DMS153 (cell line): ENCODE measurements at regions not wholly inside any gene's neighbourhood (a gene's known extent, or its start where the extent isn't known, plus 50 kb on each side); places are given as distances from the start of the nearest gene placed in this dataset.

Experiments
- DNase-seq: peaks from one replicate; lab custom pipeline; 2025; lab: John Stamatoyannopoulos, UW

DNA sequence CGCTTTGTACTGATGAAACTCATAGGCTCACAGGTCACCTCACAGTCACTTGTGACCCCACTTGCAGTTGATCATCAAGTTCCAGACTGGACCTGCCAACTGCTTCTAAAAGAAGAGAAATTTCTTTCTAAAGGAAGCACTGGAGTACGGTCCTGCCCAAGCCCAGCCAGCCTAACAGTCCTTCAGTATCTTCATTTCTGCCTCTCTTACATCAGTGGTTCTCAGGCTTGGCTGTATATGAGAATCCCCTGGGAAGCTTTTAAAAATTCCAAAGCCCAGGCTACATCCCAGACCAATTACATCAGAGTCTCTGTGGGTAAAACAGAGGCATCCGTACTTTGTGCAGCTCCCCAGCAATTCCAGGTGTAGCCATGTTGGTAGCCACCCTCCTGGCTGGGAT lies 282.1 kb downstream of the NFIB start:
- DNase-seq = no peak

DNA sequence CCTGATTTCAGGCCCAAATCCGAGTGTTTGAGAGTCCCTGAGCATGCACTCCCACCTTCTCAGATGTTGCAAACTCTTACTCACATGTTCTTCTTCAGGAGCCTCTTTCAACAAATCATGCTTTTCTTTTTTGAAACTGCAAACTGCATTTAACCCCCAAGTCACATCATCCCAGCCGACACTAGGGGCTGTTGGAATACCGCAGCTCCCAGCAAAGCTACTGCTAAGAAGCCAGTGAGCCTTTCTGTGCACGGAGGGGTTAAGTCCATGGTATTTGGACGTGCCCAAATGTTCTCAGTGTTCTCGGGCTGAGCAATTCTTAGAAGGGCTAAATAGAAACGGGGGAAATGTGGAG lies 282.9 kb downstream of the NFIB start:
- DNase-seq = no peak

DNA sequence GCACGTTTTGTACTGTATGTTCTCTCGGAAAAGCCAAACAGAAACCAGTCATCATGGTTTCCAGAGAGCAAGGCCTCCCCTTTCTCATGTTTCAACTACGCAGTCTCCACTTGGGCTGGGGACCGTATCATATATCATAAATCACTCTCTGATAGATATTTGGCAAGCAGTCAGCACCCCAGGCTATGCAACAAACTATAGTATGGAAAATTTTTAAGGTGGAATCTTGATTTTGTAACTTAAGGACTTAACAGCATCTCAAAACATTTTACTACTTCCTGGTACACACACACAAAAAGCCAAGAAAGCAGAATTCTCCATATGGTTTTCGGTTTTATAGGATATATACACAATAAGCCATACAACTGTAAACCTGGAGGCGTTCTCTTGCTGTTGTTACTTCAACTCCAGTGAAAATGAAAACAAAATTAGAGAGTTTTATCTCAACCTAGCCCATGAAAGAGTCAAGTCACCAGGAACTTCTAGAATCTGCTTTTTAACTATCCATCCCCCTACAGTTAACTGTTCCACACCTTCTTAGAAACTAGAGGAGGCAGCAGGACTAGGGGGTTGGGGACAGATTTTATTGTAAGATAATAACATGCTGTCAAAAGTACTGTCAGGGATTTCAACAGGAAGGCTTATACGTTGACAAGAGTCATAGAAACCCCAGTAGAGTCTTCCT lies 283.4 kb downstream of the NFIB start:
- DNase-seq = peak; percentile 72

DNA sequence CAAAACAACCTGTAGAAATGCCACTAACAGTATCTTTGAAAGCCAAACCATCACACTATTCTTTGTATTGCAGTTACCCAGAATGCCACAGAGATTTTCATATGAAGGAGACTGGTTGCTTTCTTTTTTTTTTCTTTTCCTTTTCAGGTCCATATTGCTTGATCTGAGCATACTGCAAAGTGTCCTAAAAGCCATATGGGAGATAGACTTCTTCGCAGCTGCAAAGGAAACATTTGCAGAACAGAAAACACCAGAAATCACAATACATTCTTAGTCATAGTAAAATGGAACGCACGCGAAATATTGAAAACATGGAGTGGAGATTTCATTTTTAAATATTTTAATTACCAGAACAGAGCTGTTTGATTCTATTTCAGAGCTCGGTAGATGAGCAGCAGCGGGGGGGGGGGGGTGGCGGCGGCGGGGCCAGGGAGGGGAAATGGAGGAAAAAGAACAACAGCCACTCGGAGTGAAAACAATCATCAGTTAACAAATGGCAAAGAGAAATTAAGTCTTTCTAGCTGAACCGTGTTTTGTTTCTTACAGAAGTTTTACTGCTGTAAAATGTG lies 284.1 kb downstream of the NFIB start:
- no peak for DNase-seq

DNA sequence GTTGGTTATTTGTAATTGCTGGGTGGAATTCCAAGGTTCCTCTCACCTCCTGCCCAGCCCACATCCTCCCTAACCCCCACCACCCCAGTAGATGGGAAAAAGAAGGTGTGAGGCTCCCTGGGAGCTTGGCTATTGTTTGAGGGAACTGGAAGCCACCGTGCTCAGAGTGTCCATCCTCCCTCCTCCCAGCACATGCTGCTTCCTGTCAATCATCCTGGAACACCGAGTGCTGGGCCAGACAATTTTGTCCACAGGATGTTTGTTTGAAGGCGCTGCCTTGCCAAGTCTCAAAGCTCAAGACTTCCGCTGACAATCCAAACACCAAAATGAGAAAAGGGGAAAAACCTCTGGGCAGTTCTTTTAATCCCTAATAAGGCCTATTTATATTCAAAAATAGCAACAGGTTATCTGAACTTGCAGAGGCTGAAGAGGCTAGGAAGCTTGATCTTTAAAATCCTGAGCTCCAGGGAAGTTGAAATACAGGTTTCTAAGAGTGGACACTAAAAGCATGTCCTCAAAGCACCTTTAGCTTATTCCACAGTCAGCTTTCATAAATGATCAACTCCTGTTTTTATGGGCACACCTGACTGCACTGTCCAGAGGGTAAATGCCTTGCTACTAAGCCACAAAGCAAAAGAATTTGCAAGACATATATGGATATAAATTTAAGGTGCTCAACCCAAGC lies 286.7 kb downstream of the NFIB start:
- peak; percentile 66 for DNase-seq

DNA sequence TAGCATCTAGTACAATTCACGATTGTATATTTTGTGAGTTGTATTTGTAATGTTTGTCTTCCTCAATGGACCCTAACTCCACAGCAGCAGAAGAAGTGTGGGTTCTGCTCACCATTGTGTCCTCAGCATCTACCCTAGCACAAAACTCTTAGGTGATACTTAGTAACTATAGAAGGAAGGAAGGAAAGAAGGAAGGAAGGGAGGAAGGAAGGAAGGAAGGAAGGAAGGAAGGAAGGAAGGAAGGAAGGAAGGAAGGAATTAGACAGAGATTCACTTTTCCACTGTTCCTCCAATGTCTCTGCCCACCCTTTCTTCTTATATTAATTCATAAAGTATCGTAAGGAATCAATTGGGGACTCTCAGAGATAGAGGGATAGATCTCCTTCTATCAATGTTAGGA lies 288.2 kb downstream of the NFIB start:
- DNase-seq = no peak

DNA sequence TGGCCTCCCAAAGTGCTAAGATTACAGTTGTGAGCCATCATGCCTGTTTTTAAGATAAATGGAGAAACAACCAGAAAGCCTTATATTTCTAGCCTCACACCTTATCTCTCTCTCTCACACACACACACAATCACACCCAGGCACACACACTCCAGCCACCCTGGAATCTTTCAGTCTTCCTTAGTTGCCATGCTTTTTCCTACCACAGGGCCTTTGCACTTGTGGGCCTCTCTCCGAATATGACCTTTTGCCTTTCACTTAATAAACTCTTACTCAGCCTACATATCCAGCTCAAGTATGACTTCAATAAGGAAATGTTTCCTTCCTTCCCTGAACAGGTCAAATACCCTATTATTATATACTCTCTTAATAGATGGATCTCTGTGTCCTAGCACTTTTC lies 290.7 kb downstream of the NFIB start:
- no peak for DNase-seq

DNA sequence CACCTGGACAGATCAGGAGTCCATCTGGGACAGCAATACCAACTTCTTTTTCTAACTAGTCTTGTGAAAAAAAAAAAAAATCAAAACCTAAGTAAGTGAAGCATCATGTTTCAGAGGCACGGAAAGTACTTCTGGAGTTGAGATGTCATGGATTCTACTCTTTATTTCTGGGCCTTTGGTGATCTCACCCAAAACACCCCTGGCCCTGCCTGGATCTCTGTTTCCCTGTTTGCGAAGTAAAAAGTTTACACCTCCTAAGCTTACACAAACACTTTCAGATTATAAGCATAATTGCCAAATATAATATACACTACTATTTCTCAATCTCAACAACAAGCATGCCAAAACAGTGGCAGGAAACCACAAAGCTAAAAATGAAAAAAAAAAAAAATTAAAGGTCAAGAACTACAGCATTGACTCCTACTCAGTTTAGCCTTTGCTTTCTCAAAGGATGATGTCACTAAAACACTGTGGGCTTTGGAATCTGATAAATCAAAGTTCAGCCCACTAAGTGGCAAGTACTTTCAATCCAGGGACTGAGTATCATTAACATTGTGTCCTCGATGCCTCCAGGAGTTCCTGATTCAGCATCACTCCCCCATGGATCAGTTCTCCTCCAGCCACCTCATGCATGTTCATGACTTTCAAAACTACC lies 291.9 kb downstream of the NFIB start:
- no peak for DNase-seq

DNA sequence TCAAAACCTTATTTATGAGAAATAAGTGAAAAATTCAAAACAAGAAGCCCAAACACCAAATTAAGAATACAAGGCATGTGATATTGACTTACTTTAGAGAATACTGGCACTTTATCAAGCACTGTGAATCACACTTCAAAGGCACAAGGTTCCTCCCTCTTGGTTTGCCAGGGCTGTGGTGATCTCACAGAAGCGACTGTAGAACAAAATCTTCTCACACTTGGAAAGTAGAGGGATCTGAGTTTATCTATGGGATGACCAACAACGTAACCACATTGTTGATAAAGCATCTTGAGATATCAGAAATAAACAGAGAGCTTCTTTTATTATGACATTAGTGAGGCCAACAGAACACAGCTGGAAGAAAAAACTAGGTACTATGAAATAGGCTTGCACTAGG lies 295.9 kb downstream of the NFIB start:
- DNase-seq = no peak

DNA sequence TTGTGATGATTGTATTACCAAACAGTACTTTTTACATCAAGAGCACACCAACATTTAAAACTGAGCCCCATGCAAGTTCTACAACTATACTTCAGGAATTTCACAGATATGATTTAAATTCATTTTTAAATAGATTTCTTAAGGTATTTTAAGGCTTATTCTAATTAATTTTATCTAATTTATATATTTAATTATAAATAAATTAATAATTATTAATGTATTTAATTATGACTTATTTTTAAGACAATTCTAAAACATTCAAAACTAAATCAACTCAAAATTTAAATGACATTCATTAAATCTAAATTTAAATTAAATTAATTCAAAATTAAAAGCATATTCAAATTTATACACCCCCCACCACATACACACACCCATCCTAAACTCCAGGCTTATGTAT lies 299.2 kb downstream of the NFIB start:
- no peak for DNase-seq

DNA sequence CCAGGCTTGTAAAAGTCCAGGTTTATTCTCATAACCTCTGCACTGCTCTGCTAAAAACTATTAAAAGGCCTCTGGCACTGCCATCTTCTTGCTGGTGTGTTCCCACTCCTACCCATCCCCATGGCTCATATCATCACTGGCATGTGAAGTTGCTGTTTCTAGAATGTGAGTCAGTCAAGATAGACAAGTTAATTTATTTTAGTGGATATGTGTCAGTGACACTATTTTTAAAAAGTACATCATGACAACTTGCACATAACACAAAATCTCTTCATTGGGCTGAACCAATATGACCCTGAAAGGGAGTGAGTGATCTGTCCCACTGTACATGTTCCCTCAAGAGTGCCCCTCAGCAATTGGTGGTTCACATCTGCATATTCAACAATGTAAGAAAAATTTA lies 299.7 kb downstream of the NFIB start:
- DNase-seq = no peak

DNA sequence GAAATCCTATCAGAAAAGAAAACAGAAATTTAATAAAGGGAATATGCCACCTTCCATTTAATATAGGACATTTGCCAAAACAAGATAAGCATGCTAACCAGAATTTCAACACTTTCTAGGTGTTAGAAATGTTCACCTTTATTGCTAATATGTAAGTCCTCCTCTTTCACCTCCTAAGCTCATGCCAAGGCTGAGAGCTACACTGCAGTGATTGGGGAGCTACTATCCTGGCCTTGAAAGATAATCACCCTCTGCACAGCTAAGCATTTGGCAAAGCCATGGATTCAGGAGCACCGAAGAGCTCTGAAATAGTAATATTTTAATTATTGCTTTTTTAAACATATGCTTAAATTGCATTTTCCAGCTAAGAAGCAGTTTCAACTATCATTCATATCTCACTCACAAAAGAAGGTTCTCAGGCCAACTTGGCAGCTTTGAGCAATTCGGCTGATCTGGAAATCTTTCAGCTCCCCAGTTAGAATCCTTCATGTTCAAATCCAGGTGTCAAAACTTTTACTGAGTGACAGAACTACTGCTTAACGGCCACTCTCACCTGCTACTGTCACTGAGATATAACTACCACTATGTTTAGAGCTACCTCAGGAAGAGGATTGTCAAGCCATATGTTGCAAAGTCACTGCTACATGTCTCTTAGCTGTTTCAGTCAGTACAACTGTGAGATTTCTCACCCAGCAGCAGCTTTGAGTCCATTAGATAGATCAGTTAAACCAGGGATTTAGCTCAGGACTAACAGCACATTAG lies 302.0 kb downstream of the NFIB start:
- DNase-seq = no peak

DNA sequence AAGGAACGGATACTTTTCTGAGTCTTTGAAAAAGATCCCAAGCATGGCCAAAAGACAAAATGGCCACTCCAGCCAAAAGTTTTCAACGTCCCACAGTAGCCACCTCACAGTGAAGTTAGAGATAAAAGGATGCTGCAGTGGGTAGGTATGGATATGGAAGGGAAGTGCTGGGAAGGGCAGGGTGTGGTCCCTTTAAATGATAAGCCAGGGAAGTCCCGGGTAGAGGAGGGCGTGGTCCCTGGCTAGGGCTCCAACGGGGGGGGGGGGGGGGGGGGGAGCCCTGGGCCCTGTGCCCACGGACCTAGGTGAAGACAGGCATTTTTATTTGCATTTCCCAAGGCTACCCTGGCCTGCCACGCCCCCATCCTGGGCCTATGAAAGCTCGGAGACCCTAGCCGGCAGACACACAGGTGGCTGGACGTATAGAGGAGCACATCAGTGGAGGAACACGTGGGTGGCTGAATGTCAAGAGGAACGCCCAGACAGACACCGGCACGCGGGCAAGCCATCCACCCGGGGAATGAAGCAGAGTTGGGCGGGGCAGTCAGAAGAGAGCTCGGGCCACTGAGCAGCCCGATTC lies 306.7 kb downstream of the NFIB start:
- DNase-seq = no peak

DNA sequence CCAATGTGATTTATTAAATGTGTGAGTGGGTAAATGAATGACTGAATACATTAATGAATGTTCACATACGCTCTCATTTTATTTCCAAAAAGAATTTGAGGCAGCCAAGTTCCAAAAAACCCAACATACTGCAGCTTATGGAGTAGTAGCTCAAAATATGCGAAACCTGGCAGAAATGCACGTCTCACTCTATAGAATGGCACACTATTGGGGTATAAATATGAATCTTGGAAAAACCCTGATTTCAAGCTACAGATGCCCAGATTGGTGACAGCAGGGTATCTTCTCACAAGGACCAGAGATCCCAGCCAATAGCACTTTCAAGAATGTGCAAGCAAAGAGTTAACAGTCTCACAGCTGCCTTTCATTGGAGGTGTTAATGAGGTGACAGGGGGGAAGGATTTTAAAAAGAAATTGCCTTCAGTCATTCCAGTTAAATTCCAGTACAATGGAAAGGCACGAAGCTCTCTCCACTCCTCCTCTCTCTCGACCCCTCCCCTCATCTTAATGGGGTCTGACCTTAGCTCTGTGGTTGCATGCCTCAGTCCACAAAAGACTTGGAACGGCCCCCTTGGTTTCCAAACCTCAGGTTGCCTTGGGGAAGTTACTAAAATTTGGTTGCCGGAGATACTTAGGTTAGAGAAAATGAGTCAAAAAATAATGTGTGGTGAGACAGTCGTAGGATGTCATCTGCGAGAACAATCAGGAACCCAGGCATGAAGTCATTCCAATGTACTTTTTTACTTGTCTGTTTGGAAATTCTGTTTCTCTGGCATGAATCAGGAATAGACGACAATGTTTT lies 307.4 kb downstream of the NFIB start:
- DNase-seq = no peak

DNA sequence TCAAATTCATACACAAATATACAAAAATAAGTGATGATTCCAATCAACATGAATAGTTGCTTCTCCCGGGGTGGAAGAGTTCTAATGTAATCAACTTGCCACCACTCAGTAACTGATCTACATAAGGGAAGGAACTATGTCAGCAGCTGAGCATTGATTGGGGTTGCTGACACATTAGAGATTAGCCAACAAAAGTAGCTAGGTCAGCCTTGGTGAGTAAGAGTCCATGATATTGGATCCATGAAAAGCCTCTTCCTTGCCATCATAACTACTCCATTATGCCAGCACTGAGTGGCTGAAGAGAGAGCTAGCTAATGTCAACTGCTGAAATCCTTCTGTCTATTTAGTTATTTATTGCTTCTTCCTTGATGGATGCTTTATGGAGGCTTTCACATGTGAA lies 309.8 kb downstream of the NFIB start:
- no peak for DNase-seq

DNA sequence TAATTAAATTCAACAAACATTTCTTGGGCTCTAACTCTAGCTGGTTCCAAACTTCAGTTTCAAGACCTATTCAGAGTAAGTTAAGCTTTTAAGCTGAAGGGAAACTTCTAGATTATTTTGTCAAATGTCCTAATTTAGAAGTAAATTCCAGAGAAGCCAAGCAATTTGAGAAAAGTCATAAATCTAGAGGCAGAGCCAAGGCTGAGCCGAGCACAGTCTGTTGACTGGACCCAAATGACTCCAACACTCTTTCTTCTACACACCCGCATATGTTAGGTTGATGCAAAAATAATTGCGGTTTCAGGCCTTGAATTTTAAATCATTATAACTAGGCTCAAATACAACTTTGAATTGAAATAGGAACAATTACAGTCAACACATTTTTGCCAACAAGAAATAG lies 319.7 kb downstream of the NFIB start:
- no peak for DNase-seq

DNA sequence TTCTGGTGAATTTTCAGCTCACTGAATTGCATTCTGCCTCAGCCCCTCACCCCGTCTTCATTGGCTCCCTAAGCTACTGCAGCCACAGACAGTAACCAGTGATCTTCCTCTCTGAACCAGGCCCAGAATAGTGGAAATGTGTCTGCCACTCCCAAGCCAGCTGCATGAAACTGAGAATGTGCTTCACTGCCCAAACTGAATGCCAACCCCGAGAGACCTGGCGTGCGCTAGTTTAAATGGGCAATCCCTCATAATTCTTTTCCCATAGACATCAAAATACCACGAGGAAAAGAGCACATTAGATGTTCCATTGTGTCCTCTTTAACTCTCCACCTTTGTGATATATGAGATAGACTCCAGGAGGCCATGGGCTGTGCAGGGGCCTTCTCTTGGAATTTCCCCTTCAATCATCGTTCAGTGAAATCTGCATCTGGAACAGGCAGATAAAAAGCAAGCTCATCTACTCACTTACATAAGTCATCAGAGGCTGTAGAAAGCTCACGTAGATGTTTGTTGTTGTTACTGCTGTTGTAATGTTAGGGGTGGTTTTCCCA lies 320.2 kb downstream of the NFIB start:
- peak; percentile 54 for DNase-seq

DNA sequence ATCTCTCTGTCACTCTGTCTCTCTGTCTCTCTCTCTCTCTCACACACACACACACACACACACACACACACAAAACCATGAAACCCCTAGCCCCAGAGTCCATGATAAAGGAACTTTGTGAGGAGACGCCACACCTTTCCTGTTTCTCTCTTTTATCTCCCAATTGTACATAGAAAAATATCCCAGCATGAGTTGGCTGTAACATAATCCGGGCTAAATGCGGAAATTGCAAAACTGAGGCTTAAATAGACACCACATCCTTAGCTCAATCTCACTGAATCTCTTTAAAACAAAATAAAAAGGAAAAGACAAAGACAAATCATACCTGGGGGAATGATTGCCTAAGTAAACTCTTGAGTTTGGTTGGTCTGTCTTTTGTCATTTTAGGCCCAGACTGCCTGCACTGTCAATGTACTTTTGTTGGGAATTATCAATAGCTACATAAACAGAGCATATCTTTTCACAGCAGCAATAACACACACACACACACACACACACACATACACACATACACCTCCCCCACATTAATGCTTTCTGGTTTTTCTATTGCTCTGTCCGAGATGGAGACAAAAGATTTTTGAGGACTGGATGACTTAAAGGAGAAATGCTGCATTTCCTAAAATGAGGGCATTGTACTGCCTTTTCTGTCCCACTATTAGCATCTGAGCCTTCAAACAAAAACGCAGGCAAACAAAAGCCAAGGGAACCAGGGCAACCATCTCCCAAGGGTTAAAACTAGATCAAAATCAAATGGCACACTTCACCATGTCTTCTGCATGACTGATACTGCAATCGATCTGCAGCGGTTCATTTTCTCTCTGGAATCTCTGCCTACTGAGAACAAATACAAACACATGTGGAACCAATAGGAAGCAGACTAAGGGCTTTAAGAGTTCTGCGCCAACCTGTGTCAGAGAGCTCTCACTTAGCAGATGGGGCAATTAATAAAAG lies 321.5 kb downstream of the NFIB start:
- DNase-seq = peak; percentile 68

DNA sequence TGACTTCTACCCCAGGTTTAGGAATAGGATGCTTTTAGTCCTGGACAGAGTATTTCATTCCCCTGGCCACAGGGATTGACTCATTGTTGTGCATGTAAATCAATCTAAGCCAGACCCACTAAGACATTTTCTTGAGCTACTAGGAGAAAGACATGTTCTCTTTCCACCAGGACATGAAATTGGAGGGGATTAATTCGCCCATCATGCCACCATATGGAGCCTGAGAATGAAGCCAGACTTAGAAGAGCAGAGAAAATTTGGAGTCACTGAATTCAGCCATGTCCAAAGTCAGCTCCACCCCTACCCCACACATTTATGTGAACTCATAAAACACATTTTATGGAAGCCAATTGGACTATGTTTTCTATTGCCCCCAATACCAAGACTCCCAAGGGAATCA lies 322.5 kb downstream of the NFIB start:
- DNase-seq = no peak

DNA sequence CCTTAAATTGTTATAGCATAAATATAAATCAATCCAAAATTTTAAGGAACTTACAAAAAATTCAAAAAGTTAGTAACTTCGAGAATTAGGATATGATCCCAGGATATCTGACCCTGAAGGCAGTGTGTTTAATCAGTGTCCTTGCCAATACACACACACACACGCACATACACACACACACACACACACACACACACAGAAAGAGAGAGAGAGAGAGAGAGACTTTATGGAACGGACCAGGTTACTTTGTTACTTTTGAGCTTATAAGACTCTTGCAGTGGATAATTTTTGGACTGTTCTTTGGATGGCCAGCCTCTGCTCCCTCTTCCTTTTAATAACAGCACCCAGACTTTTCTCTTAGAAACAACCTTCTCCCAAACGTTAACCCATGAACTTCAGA lies 322.9 kb downstream of the NFIB start:
- no peak for DNase-seq
